ENCODE measurements at regions not wholly inside any gene's neighbourhood (a gene's known extent, or its start where the extent isn't known, plus 50 kb on each side); places are given as distances from the start of the nearest gene placed in this dataset.

GRCh38 chr11:113534625-113535024, 59.4 kb upstream of the DRD2 start:
- TF ChIP-seq, protein P1, sequence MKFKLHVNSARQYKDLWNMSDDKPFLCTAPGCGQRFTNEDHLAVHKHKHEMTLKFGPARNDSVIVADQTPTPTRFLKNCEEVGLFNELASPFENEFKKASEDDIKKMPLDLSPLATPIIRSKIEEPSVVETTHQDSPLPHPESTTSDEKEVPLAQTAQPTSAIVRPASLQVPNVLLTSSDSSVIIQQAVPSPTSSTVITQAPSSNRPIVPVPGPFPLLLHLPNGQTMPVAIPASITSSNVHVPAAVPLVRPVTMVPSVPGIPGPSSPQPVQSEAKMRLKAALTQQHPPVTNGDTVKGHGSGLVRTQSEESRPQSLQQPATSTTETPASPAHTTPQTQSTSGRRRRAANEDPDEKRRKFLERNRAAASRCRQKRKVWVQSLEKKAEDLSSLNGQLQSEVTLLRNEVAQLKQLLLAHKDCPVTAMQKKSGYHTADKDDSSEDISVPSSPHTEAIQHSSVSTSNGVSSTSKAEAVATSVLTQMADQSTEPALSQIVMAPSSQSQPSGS (CRISPR knock-in tag; IDR thresholded peaks at IDR 0.05; ENCODE audit: borderline replicate concordance, low read depth), result no peak
- TF ChIP-seq, protein P2, sequence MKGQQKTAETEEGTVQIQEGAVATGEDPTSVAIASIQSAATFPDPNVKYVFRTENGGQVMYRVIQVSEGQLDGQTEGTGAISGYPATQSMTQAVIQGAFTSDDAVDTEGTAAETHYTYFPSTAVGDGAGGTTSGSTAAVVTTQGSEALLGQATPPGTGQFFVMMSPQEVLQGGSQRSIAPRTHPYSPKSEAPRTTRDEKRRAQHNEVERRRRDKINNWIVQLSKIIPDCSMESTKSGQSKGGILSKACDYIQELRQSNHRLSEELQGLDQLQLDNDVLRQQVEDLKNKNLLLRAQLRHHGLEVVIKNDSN (CRISPR knock-in tag; IDR thresholded peaks at IDR 0.05), result no peak
